ENCODE measurements at regions not wholly inside any gene's neighbourhood (a gene's known extent, or its start where the extent isn't known, plus 50 kb on each side); places are given as distances from the start of the nearest gene placed in this dataset.

- no peaks in the 10 kb centered on the region for H4K20me1 ChIP-seq (ENCODE audit: control insufficient read depth, insufficient read depth, low read depth, low read length)
- H3K4me3 ChIP-seq (ENCODE audit: low read length): no peak overlapping the region
- no peaks in the 10 kb centered on the region for H3F3A ChIP-seq (ENCODE audit: control insufficient read depth, insufficient read depth)
- H3K79me2 ChIP-seq (ENCODE audit: control insufficient read depth, low read length): no peaks in the 10 kb centered on the region
- H3K36me3 ChIP-seq (ENCODE audit: control insufficient read depth, low read length): no peaks in the 10 kb centered on the region
- TF ChIP-seq CTCF (IDR thresholded peaks at IDR 0.05; ENCODE audit: low read depth, low read length, poor library complexity, severe bottlenecking): no peak
- no peak for TF ChIP-seq EZH2phosphoT487 (IDR thresholded peaks at IDR 0.05; ENCODE audit: borderline replicate concordance, low read length)
- H3K4me1 ChIP-seq (ENCODE audit: control insufficient read depth, low read length): no peaks in the 10 kb centered on the region
- H3K27ac ChIP-seq (ENCODE audit: low read depth, low read length): no peak overlapping the region
- H3K4me2 ChIP-seq (ENCODE audit: low read length): no peak overlapping the region
- no peaks in the 10 kb centered on the region; the same call in 1 of the 2 replicates for H3K9me3 ChIP-seq (ENCODE audit: control insufficient read depth, insufficient read depth, low read length)
- no peaks in the 10 kb centered on the region for H3K27me3 ChIP-seq (ENCODE audit: control insufficient read depth, low read length)
- no peaks in the 10 kb centered on the region for H3K9me2 ChIP-seq (replicated peaks; ENCODE audit: control insufficient read depth, low read length)
These were observed 189.4 kb upstream of the FOXG1 start for GRCh38 chr14:28577187-28577586.

GRCh38 chr14:28577711-28578131 is 188.9 kb upstream of the FOXG1 start:
- no peaks in the 10 kb centered on the region for H3K9me2 ChIP-seq (replicated peaks; ENCODE audit: control insufficient read depth, low read length)
- H3K79me2 ChIP-seq (ENCODE audit: control insufficient read depth, low read length): no peaks in the 10 kb centered on the region
- no peaks in the 10 kb centered on the region for H4K20me1 ChIP-seq (ENCODE audit: control insufficient read depth, insufficient read depth, low read depth, low read length)
- H3K4me3 ChIP-seq (ENCODE audit: low read length): no peak overlapping the region
- H3F3A ChIP-seq (ENCODE audit: control insufficient read depth, insufficient read depth): no peaks in the 10 kb centered on the region
- H3K4me2 ChIP-seq (ENCODE audit: low read length): no peak overlapping the region
- no peak for TF ChIP-seq EZH2phosphoT487 (IDR thresholded peaks at IDR 0.05; ENCODE audit: borderline replicate concordance, low read length)
- no peak for TF ChIP-seq CTCF (IDR thresholded peaks at IDR 0.05; ENCODE audit: low read depth, low read length, poor library complexity, severe bottlenecking)
- no peak overlapping the region for H3K27ac ChIP-seq (ENCODE audit: low read depth, low read length)
- no peaks in the 10 kb centered on the region; the same call in 1 of the 2 replicates for H3K9me3 ChIP-seq (ENCODE audit: control insufficient read depth, insufficient read depth, low read length)
- no peaks in the 10 kb centered on the region for H3K36me3 ChIP-seq (ENCODE audit: control insufficient read depth, low read length)
- no peaks in the 10 kb centered on the region for H3K27me3 ChIP-seq (ENCODE audit: control insufficient read depth, low read length)
- no peaks in the 10 kb centered on the region for H3K4me1 ChIP-seq (ENCODE audit: control insufficient read depth, low read length)

GRCh38 chr14:28584951-28585350 is 181.6 kb upstream of the FOXG1 start:
- TF ChIP-seq CTCF (IDR thresholded peaks at IDR 0.05; ENCODE audit: low read depth, low read length, poor library complexity, severe bottlenecking) (no peak), EZH2phosphoT487 (IDR thresholded peaks at IDR 0.05; ENCODE audit: borderline replicate concordance, low read length) (no peak)
- Histone ChIP-seq H3K9me2 (replicated peaks; ENCODE audit: control insufficient read depth, low read length) (no peaks in the 10 kb centered on the region), H3K79me2 (ENCODE audit: control insufficient read depth, low read length) (no peaks in the 10 kb centered on the region), H3K4me3 (ENCODE audit: low read length) (no peak overlapping the region), H3K9me3 (ENCODE audit: control insufficient read depth, insufficient read depth, low read length) (no peaks in the 10 kb centered on the region), H3K27me3 (ENCODE audit: control insufficient read depth, low read length) (no peaks in the 10 kb centered on the region), H3K36me3 (ENCODE audit: control insufficient read depth, low read length) (no peaks in the 10 kb centered on the region), H4K20me1 (ENCODE audit: control insufficient read depth, insufficient read depth, low read depth, low read length) (no peaks in the 10 kb centered on the region), H3K4me1 (ENCODE audit: control insufficient read depth, low read length) (no peaks in the 10 kb centered on the region), H3F3A (ENCODE audit: control insufficient read depth, insufficient read depth) (no peaks in the 10 kb centered on the region), H3K27ac (ENCODE audit: low read depth, low read length) (no peak overlapping the region), H3K4me2 (ENCODE audit: low read length) (no peak overlapping the region)

- H3K36me3 ChIP-seq (ENCODE audit: control insufficient read depth, low read length): no peaks in the 10 kb centered on the region
- TF ChIP-seq CTCF (IDR thresholded peaks at IDR 0.05; ENCODE audit: low read depth, low read length, poor library complexity, severe bottlenecking): no peak
- TF ChIP-seq EZH2phosphoT487 (IDR thresholded peaks at IDR 0.05; ENCODE audit: borderline replicate concordance, low read length): no peak
- no peaks in the 10 kb centered on the region for H4K20me1 ChIP-seq (ENCODE audit: control insufficient read depth, insufficient read depth, low read depth, low read length)
- no peaks in the 10 kb centered on the region for H3K79me2 ChIP-seq (ENCODE audit: control insufficient read depth, low read length)
- no peaks in the 10 kb centered on the region for H3K9me3 ChIP-seq (ENCODE audit: control insufficient read depth, insufficient read depth, low read length)
- H3K4me3 ChIP-seq (ENCODE audit: low read length): no peak overlapping the region
- H3K27me3 ChIP-seq (ENCODE audit: control insufficient read depth, low read length): no peaks in the 10 kb centered on the region
- no peaks in the 10 kb centered on the region for H3K9me2 ChIP-seq (replicated peaks; ENCODE audit: control insufficient read depth, low read length)
- no peaks in the 10 kb centered on the region for H3F3A ChIP-seq (ENCODE audit: control insufficient read depth, insufficient read depth)
- no peak overlapping the region for H3K4me2 ChIP-seq (ENCODE audit: low read length)
- H3K4me1 ChIP-seq (ENCODE audit: control insufficient read depth, low read length): no peaks in the 10 kb centered on the region
- no peak overlapping the region for H3K27ac ChIP-seq (ENCODE audit: low read depth, low read length)
These were observed 176.8 kb upstream of the FOXG1 start for GRCh38 chr14:28589792-28590191.

All from DOHH2 (cell line).